HFFc6 (cell line): ENCODE measurements at regions not wholly inside any gene's neighbourhood (a gene's known extent, or its start where the extent isn't known, plus 50 kb on each side); places are given as distances from the start of the nearest gene placed in this dataset.

ENCODE experiments used
- DNase-seq: peaks from one replicate; pipeline ENCODE4 v3.0.0-alpha.2; 2018
- H3K27ac Mint-ChIP-seq: 2 replicates; pipeline ENCODE4 v1.8.0; 2020; ENCODE audit warnings: mild to moderate bottlenecking, mixed read lengths
- H3K27me3 Mint-ChIP-seq: 2 replicates; pipeline ENCODE4 v1.8.0; 2021; ENCODE audit warnings: mild to moderate bottlenecking, moderate library complexity, mixed read lengths; ENCODE audit not compliant: insufficient read depth
- H3K36me3 Mint-ChIP-seq: 2 replicates; pipeline ENCODE4 v1.8.0; 2021; ENCODE audit warnings: low read depth, mixed read lengths
- H3K4me1 Mint-ChIP-seq: 2 replicates; pipeline ENCODE4 v1.8.0; 2020; ENCODE audit warnings: low read depth, mixed read lengths
- H3K4me3 Mint-ChIP-seq: 2 replicates; pipeline ENCODE4 v1.8.0; 2020; ENCODE audit warnings: mild to moderate bottlenecking, moderate library complexity, mixed read lengths
- H3K9me3 Mint-ChIP-seq: 2 replicates; pipeline ENCODE4 v1.8.0; 2020; ENCODE audit warnings: mild to moderate bottlenecking, mixed read lengths
- TF ChIP-seq, protein P1 (sequence below): fragments of 200-600 bp; sonication (generic); IDR thresholded peaks from 2 replicates; pipeline ENCODE4 v1.5.0; 2021; ENCODE audit warnings: antibody characterized with exemption, mild to moderate bottlenecking

DNA sequence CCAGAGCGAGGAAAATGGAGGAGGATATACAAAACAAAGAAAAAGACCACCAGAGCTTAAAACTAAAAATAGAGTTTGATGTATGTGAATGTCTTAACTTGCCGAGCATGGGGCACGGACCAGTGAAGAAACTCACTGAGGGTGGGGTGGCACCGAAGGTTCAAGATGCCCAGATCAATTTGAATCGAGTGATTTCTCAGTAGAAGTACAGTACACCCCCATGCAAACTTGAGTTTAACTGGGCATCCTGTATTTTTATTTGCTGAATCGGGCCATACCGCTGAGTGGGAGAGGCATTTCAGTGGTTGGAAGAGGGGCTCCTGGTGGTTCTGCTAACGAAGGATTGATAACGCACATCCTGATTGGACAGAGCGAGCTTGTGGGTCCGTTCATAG is 81.7 kb downstream of the ANKRD60 start:
- peaks cover 53% of the 10 kb centered on the region for H3K27me3 Mint-ChIP-seq
- H3K9me3 Mint-ChIP-seq = no peaks in the 10 kb centered on the region; the same call in 1 of the 2 replicates
- H3K27ac Mint-ChIP-seq = no peak overlapping the region

DNA sequence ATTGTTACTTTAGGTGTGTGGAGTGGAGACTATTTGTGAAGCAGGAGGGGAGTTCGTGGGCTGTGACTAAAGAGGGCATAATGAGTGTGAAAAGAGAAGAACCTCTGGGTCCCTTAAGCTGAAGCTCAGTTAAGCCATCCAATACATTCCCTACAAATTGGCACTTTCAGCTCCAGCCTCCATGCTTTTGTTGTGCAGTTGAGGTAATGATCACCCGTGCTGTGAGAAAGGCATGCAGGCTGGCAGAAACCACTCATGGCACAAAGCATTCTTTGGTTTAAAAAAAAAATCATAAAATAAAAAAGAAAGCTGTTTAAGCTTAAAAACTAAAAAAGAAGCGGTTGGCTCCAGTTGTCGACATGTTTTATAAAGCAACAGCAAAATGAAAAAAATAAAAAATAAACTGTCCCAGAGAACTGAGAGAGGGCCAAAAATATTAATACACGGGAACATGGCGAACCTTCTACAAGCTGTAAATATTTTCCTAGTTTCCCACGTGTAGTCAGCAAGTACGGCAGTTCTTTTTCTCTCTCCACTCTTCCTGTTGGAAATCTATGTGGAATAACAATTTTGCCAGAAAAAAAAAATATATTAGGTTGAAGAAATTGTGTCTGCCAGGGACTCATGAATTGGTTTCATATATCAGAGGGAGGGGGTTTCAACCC is 82.2 kb downstream of the ANKRD60 start:
- peaks cover 51% of the 10 kb centered on the region for H3K27me3 Mint-ChIP-seq
- no peaks in the 10 kb centered on the region; the same call in 1 of the 2 replicates for H3K4me1 Mint-ChIP-seq
- no peak overlapping the region for H3K27ac Mint-ChIP-seq
- TF ChIP-seq, protein P1, sequence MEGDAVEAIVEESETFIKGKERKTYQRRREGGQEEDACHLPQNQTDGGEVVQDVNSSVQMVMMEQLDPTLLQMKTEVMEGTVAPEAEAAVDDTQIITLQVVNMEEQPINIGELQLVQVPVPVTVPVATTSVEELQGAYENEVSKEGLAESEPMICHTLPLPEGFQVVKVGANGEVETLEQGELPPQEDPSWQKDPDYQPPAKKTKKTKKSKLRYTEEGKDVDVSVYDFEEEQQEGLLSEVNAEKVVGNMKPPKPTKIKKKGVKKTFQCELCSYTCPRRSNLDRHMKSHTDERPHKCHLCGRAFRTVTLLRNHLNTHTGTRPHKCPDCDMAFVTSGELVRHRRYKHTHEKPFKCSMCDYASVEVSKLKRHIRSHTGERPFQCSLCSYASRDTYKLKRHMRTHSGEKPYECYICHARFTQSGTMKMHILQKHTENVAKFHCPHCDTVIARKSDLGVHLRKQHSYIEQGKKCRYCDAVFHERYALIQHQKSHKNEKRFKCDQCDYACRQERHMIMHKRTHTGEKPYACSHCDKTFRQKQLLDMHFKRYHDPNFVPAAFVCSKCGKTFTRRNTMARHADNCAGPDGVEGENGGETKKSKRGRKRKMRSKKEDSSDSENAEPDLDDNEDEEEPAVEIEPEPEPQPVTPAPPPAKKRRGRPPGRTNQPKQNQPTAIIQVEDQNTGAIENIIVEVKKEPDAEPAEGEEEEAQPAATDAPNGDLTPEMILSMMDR = no peak
- no peak for DNase-seq
- no peak overlapping the region for H3K4me3 Mint-ChIP-seq
- H3K36me3 Mint-ChIP-seq = no peaks in the 10 kb centered on the region
- no peaks in the 10 kb centered on the region; the same call in 1 of the 2 replicates for H3K9me3 Mint-ChIP-seq

More for the DNA sequence above, 81.7 kb downstream of the ANKRD60 start:
- no peak for DNase-seq
- H3K4me1 Mint-ChIP-seq = no peaks in the 10 kb centered on the region; the same call in 1 of the 2 replicates
- no peak overlapping the region for H3K4me3 Mint-ChIP-seq
- TF ChIP-seq, protein P1 = no peak
- H3K36me3 Mint-ChIP-seq = no peaks in the 10 kb centered on the region

DNA sequence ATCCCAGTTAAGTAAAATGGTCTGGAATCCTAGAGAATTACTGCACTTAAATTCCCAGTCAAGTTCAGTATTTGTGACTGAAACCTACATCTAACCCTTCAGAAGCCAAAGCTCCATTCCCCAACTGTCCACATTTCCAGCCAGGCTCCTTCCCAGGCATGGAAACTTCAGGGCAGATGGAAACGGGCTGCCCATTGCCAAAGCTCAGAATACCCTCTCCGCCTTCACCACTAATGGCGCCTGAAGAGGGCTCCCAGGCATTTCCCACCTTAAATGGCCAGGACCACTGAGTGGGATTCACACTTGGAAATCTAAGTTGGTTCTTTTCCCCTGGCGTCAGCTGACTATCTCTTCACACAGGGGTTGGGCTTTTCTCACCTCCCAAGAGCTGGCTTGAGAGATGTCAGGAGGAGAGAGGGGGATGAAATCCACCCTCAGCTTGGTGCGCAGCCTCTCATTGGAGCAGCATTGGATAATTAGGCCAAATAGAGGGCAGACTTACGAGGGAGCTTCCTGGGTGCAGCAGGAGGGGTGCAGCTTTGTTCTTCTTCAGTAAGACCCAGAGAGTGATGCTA is 82.9 kb downstream of the ANKRD60 start:
- Mint-ChIP-seq H3K4me1 (no peaks in the 10 kb centered on the region; the same call in 1 of the 2 replicates), H3K27ac (no peak overlapping the region), H3K9me3 (no peaks in the 10 kb centered on the region; the same call in 1 of the 2 replicates), H3K27me3 (peaks cover 51% of the 10 kb centered on the region), H3K36me3 (no peaks in the 10 kb centered on the region), H3K4me3 (no peak overlapping the region)
- TF ChIP-seq, protein P1 = no peak
- DNase-seq = no peak

DNA sequence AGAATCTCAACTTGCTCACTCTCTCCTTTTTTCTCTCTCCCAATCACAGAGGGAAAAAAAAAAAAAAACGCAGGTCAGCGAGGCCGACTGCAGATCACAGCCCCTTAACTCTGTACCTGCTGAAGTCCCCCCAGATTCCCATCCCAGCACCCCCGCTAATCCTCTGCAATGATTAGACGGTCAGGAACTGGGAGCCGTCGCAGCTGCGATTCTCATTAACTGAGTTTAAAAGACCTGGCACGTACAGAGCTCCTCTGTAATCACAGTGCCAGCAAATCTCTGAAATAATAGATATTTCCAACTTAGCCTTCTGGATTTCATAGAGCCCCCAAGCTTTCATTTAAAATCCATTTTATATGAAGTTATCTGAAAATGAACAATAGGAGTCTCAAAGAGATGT is 84.4 kb downstream of the ANKRD60 start:
- H3K36me3 Mint-ChIP-seq = no peaks in the 10 kb centered on the region
- H3K27me3 Mint-ChIP-seq = peaks cover 50% of the 10 kb centered on the region
- DNase-seq = no peak
- no peaks in the 10 kb centered on the region; the same call in 1 of the 2 replicates for H3K4me1 Mint-ChIP-seq
- H3K4me3 Mint-ChIP-seq = no peak overlapping the region
- no peak overlapping the region for H3K27ac Mint-ChIP-seq
- H3K9me3 Mint-ChIP-seq = no peaks in the 10 kb centered on the region; the same call in 1 of the 2 replicates
- TF ChIP-seq, protein P1 = no peak

DNA sequence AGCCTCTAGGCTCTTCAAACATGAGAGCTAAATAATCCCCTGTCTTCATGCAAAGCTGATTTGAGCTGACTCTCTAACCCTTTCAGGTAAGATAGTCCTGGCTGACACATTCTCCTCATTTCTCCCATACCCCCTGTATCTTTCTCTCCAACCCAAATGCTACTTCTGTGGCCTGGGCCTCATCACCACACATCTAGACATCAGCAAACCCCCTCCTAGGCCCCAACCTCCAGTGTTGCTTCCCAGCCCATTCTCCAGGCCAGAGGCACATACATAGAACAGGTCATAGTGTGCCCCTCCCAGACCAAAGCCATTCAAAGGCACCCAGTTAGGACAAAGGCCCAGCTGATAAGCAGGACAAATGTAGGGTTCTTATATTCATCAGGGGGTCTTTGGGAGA is 84.9 kb downstream of the ANKRD60 start:
- Mint-ChIP-seq H3K9me3 (no peaks in the 10 kb centered on the region; the same call in 1 of the 2 replicates), H3K27me3 (peaks cover 52% of the 10 kb centered on the region), H3K36me3 (no peaks in the 10 kb centered on the region), H3K4me1 (no peaks in the 10 kb centered on the region), H3K4me3 (no peak overlapping the region), H3K27ac (no peak overlapping the region)
- DNase-seq = no peak
- TF ChIP-seq, protein P1 = no peak
